GM12878 (cell line): ENCODE measurements at regions not wholly inside any gene's neighbourhood (a gene's known extent, or its start where the extent isn't known, plus 50 kb on each side); places are given as distances from the start of the nearest gene placed in this dataset.

ENCODE experiments used
- ATF7 ChIP-seq: fragments of 450-650 bp; IDR thresholded peaks from 2 replicates; pipeline ENCODE4 v1.6.1; 2016; ENCODE audit warnings: low read depth, mild to moderate bottlenecking
- BACH1 ChIP-seq: fragments of 450-650 bp; IDR thresholded peaks from 2 replicates; pipeline ENCODE4 v1.6.1; 2017; ENCODE audit warnings: mild to moderate bottlenecking, borderline replicate concordance
- CTCF ChIP-seq, 3 experiments: IDR thresholded peaks in 2 of 3; conservative IDR thresholded peaks in 1 of 3; 2 replicates each; pipeline ENCODE4 v1.5.1; 2011; ENCODE audit warnings: low read depth in 3 of 3, low read length in 3 of 3, mild to moderate bottlenecking in 3 of 3, control low read depth in 2 of 3, moderate library complexity in 2 of 3, inconsistent platforms in 1 of 3, mixed read lengths in 1 of 3; ENCODE audit not compliant: control insufficient read depth in 2 of 3, insufficient read depth in 1 of 3; ENCODE audit errors: extremely low read depth in 1 of 3
- FOS ChIP-seq: IDR thresholded peaks from 3 replicates; pipeline ENCODE4 v1.6.1; 2011; ENCODE audit warnings: borderline replicate concordance; ENCODE audit not compliant: insufficient read length; ENCODE audit errors: extremely low read depth
- JUND ChIP-seq: IDR thresholded peaks from 2 replicates; pipeline ENCODE4 v1.6.1; 2012; ENCODE audit warnings: low read depth, mild to moderate bottlenecking, low read length, improper control_type of control experiment, moderate library complexity
- POLR2A ChIP-seq: IDR thresholded peaks from 2 replicates; pipeline ENCODE4 v1.6.1; 2011; ENCODE audit warnings: low read depth, mild to moderate bottlenecking, low read length
- RCOR1 ChIP-seq: conservative IDR thresholded peaks from 2 replicates; pipeline ENCODE4 v1.6.1; 2012; ENCODE audit warnings: low read depth, low read length, improper control_type of control experiment

GRCh38 chr3:81244231-81244630 lies 517.2 kb downstream of the GBE1 start:
- TF ChIP-seq JUND: no peak
- TF ChIP-seq FOS: no peak
- no peak for TF ChIP-seq RCOR1
- TF ChIP-seq ATF7: no peak
- no peak for TF ChIP-seq BACH1
- TF ChIP-seq CTCF (IDR thresholded peaks at IDR 0.05 in 2 of 3, conservative IDR thresholded peaks at IDR 0.05 in 1 of 3; ENCODE audit: control insufficient read depth in 2 of 3, extremely low read depth in 1 of 3, insufficient read depth in 1 of 3, low read depth in 3 of 3, low read length in 3 of 3): no peak
- TF ChIP-seq POLR2A: no peak
